IPS DF 6.9 (cell line): ENCODE measurements at regions not wholly inside any gene's neighbourhood (a gene's known extent, or its start where the extent isn't known, plus 50 kb on each side); places are given as distances from the start of the nearest gene placed in this dataset.
"Not testable (repeated sequence)": the region's sequence is repeated elsewhere in the genome, so short reads cannot be mapped to it uniquely, and the experiment has no call there.

Experiments used
- DNase-seq: peaks from one replicate; pipeline ENCODE4 v3.0.0-alpha.2; 2013; ENCODE audit warnings: low read depth, low spot score
- H3K27ac ChIP-seq: one replicate; pipeline ENCODE4 v1.5.1; 2013; ENCODE audit warnings: low read length, control low read depth
- H3K27me3 ChIP-seq: 2 replicates; pipeline ENCODE4 v1.6.1; 2013; ENCODE audit warnings: mild to moderate bottlenecking, low read length; ENCODE audit not compliant: control insufficient read depth, insufficient read depth
- H3K36me3 ChIP-seq: 2 replicates; pipeline ENCODE4 v1.6.1; 2013; ENCODE audit warnings: low read length; ENCODE audit not compliant: control insufficient read depth, insufficient read depth
- H3K4me1 ChIP-seq: 2 replicates; pipeline ENCODE4 v1.6.1; 2013; ENCODE audit warnings: low read length; ENCODE audit not compliant: control insufficient read depth, insufficient read depth
- H3K4me3 ChIP-seq: 2 replicates; pipeline ENCODE4 v1.5.1; 2013; ENCODE audit warnings: mild to moderate bottlenecking, low read length
- H3K9me3 ChIP-seq: 2 replicates; pipeline ENCODE4 v1.6.1; 2013; ENCODE audit warnings: low read length, inconsistent platforms; ENCODE audit not compliant: control insufficient read depth, insufficient read depth
- WGBS: extraction: QIAGEN DNeasy Blood & Tissue Kit; methylation state at CpG from one replicate; pipeline ENCODE4 v1.1.7; 2013; ENCODE audit warnings: mixed read lengths, missing lambda C conversion rate; ENCODE audit not compliant: insufficient read length, insufficient coverage; 5-methylcytosine and 5-hydroxymethylcytosine counted together

DNA sequence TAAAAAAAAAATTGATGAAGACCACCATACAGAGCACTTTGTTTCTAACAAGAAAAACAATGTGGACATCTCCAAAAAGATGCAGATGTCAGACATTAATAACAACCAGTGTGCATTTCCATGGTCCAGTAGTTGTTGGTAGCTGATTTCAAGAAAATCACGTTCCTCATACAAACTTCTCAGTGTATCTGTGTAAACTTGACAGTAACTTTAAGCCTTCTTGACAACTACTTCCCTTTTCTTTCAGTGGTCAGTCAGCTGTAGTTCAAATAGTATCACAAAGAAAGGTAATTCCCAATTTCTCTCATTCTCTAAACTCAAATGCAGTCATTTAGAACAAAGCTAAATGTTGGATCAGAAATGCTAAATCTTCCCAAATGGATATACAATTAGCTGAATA, 879.9 kb downstream of the AMY1C start:
- Histone ChIP-seq H3K27me3 (no peaks in the 10 kb centered on the region), H3K9me3 (no peaks in the 10 kb centered on the region), H3K27ac (no peak overlapping the region), H3K4me1 (no peaks in the 10 kb centered on the region), H3K4me3 (no peak overlapping the region), H3K36me3 (no peaks in the 10 kb centered on the region)
- DNase-seq, result no peak
- no CpG with 5 or more reads among the region's 1 CpG for WGBS

DNA sequence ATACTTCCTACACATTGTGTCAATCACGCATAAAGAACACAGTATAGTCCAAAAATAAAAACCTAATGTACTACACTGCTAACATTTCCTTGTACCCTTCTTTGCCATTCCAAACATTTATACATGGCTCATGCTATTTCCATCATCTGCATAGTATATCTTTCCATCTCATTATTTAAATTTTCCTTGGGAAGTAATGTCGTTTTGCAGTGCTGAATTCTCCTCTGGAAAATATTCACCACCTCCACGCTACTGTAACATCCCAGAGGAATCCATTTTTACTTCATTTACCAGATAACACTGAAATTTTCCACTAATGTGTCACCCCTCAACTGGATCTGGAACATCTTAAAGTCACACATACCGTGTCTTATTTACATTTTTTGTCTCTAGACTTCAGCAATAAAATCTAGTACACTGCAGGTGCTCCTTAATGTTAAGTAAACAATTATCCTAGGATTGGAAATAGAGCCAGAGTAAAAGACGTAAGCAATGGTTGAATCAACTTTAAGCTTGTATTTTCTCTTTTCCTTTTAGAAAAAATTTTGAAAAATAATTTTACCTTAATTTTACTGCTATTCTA, 881.0 kb downstream of the AMY1C start:
- Histone ChIP-seq H3K4me3 (no peak overlapping the region), H3K36me3 (no peaks in the 10 kb centered on the region), H3K9me3 (no peaks in the 10 kb centered on the region), H3K27ac (no peak overlapping the region), H3K27me3 (no peaks in the 10 kb centered on the region), H3K4me1 (no peaks in the 10 kb centered on the region)
- no peak for DNase-seq
- no CpG with 5 or more reads among the region's 5 CpGs for WGBS

- Histone ChIP-seq H3K27me3 (no peaks in the 10 kb centered on the region), H3K9me3 (no peaks in the 10 kb centered on the region), H3K36me3 (no peaks in the 10 kb centered on the region), H3K27ac (no peak overlapping the region), H3K4me3 (no peak overlapping the region), H3K4me1 (no peaks in the 10 kb centered on the region)
- no peak for DNase-seq
Observed at GRCh38 chr1:104636581-104636980, 886.9 kb downstream of the AMY1C start.

DNA sequence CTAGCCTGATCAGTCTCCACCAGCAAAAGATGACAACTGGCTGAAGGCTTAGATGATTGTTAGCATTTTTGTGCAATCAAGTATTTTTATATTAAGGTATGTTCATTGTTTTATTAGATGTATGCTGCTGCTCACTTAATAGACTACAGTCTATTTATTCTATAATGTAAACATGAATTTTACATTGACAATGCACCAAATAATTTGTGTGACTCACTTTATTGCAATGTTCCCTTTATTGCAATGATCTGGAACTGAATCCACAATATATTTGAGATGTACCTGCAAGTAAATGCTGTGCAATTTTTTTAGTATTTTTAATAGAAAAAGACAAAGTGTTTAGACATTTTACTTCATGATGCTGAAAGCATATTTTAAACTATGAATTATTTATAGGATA, 896.5 kb downstream of the AMY1C start:
- no peaks in the 10 kb centered on the region for H3K27me3 ChIP-seq
- H3K36me3 ChIP-seq, result no peaks in the 10 kb centered on the region
- H3K4me1 ChIP-seq, result no peaks in the 10 kb centered on the region
- H3K4me3 ChIP-seq, result no peak overlapping the region
- no peak for DNase-seq
- no peak overlapping the region for H3K27ac ChIP-seq
- H3K9me3 ChIP-seq, result no peaks in the 10 kb centered on the region

GRCh38 chr1:104648269-104648691, 898.6 kb downstream of the AMY1C start:
- H3K36me3 ChIP-seq, result no peaks in the 10 kb centered on the region
- no peak overlapping the region for H3K27ac ChIP-seq
- H3K27me3 ChIP-seq, result no peaks in the 10 kb centered on the region
- H3K4me1 ChIP-seq, result no peaks in the 10 kb centered on the region
- no peaks in the 10 kb centered on the region for H3K9me3 ChIP-seq
- WGBS, result no CpG with 5 or more reads among the region's 1 CpG
- peak; percentile 41 for DNase-seq
- H3K4me3 ChIP-seq, result no peak overlapping the region

- WGBS, result no CpG with 5 or more reads among the region's 24 CpGs
- not testable (repeated sequence) for H3K4me1 ChIP-seq, DNase-seq, H3K4me3 ChIP-seq, H3K36me3 ChIP-seq, H3K27me3 ChIP-seq, H3K9me3 ChIP-seq, H3K27ac ChIP-seq
Observed at GRCh38 chr1:104664374-104664773, 914.7 kb downstream of the AMY1C start.

DNA sequence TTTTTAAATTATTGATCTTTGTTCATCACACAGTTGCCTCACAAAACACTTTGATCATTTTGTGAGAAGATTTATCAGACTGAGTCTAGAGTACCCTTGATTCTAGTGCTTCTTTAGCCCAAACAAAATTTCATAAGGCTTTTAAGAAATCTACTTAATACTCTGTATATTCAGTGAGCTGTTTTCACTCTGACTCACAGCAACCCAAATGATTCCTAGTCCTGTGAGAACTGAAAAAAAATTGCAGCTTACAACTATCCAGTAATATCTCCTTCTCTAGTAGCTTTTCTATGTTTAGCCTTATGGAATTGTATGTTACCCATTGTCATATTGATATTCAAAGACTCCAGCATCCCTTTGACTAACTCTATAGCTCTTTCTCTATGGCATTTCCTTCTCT, 915.6 kb downstream of the AMY1C start:
- DNase-seq, result no peak

DNA sequence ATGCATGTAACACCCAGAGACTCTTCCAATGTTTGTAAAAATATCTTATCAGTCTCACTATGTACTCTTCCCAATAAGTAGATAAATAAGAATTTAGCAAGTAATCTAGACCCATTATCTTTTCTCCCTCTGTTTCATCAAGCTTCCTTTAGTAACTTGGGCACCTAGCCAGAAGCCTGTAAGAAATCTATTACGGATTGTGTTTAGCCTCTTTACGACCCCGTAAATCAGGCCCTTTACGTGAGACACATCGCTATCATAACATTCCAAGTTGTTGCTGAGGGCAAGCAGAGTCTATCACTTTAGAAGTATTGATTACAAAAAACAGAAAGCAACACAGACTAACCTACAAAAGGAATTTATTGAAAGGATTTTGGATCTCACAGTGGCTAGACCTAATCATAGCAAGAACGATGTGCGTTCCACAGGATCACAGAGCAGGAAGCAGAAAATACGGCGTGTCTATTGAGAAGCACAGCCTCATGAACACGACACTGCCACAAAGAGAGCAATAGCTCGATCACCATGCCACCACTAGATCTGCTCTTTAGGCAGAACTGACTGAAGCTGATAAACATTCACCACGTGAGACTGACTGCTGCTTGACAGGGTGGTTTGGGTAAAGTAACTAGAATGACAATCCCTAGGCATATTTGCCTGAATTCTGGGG, 922.1 kb downstream of the AMY1C start:
- no peak overlapping the region for H3K4me3 ChIP-seq
- DNase-seq, result no peak

More for the DNA sequence above, 915.6 kb downstream of the AMY1C start:
- Histone ChIP-seq H3K9me3 (no peaks in the 10 kb centered on the region), H3K4me3 (no peak overlapping the region), H3K27ac (no peak overlapping the region), H3K27me3 (no peaks in the 10 kb centered on the region), H3K4me1 (no peaks in the 10 kb centered on the region), H3K36me3 (no peaks in the 10 kb centered on the region)

DNA sequence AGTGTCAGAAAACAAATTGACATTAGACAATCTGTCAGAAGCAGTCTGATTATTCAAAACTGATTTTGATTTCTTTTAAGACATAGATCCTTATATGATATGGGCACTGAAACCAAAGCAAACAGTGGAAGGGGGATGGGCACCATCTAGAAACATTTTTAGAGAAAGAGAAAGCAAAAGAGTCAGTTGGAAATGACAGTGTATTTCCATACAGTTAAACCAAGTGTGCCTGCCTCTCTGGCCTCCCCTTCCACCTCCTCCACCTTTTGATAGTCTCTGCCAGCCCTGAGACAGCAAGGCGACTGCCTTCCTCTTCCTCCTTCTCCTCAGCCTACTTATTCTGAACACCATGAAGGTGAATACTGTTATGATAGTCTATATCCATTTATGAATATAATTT, 949.7 kb downstream of the AMY1C start:
- Histone ChIP-seq H3K27me3 (no peaks in the 10 kb centered on the region), H3K4me3 (no peak overlapping the region), H3K27ac (no peak overlapping the region), H3K9me3 (no peaks in the 10 kb centered on the region), H3K4me1 (no peaks in the 10 kb centered on the region), H3K36me3 (no peaks in the 10 kb centered on the region)
- WGBS, result no CpG with 5 or more reads among the region's 1 CpG
- DNase-seq, result no peak

More for the DNA sequence above, 922.1 kb downstream of the AMY1C start:
- Histone ChIP-seq H3K4me1 (no peaks in the 10 kb centered on the region), H3K9me3 (no peaks in the 10 kb centered on the region), H3K27me3 (no peaks in the 10 kb centered on the region), H3K36me3 (no peaks in the 10 kb centered on the region), H3K27ac (no peak overlapping the region)
- WGBS, result no CpG with 5 or more reads among the region's 12 CpGs

- DNase-seq, result no peak
- WGBS, result no CpG with 5 or more reads among the region's 2 CpGs
- H3K27me3 ChIP-seq, result no peaks in the 10 kb centered on the region
- H3K9me3 ChIP-seq, result no peaks in the 10 kb centered on the region
- no peaks in the 10 kb centered on the region for H3K36me3 ChIP-seq
- no peak overlapping the region for H3K27ac ChIP-seq
- no peak overlapping the region for H3K4me3 ChIP-seq
- H3K4me1 ChIP-seq, result no peaks in the 10 kb centered on the region
Observed at GRCh38 chr1:104702731-104703130, 953.0 kb downstream of the AMY1C start.

DNA sequence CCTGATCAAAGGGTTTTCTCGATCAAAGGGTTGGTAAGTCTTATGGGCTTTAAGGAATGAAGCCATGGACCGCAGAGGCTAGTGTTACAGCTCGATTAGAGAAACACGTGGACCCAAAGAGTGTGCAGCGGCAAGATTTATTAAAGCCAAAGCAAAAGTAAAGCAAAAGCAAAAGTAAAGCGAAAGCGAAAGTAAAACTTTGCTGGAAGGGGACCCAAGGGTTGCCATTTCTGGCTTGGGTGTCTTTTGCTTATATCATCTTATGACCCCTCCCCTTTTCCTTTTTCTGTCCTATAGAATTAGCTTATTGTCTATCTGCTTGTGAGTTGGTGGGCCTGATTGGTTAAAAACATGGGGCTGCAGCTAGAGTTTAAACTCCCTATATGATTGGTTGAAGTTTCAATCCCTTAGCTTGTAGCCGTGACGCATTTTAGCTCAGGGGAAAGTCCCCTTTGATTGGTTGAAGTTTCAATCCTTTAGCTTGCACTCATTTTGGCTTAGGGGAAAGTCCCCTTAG, 957.0 kb downstream of the AMY1C start:
- Histone ChIP-seq H3K27ac (no peak overlapping the region), H3K27me3 (no peaks in the 10 kb centered on the region), H3K9me3 (no peaks in the 10 kb centered on the region), H3K36me3 (no peaks in the 10 kb centered on the region), H3K4me3 (no peak overlapping the region), H3K4me1 (no peaks in the 10 kb centered on the region)
- no peak for DNase-seq
- WGBS, result no CpG with 5 or more reads among the region's 9 CpGs
